Activated CD4-positive, alpha-beta T cell treated with anti-CD3 and anti-CD28 coated beads, Interleukin-2, amount 50 U/mL, for 4 hours (primary cell): ENCODE measurements at regions not wholly inside any gene's neighbourhood (a gene's known extent, or its start where the extent isn't known, plus 50 kb on each side); places are given as distances from the start of the nearest gene placed in this dataset.

Experiments
- DNase-seq, 2 experiments: peaks; one replicate each; pipeline ENCODE4 v3.0.0-alpha.2; 2020

- DNase-seq: no peak
These were observed 736.6 kb upstream of the GCFC2 start for GRCh38 chr2:76447294-76447693.

DNA sequence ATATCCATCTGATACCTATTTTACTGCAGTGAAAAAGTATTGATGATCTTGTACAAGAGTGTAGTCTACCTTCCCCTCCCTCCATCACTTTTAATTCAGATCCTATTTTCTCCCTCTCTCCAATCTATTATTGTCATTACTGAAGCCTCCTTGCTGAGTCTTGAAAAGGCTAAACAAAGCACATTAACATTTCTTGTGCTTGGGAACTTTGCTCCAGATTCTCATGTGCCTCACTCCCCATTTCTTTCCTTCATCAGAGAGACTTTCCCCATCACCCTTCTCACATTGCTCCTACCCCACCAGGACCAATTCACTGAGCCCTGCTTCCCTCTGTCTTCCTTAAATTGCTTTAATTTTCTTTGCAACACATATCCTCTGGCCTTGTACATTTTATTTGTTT is 736.2 kb upstream of the GCFC2 start:
- DNase-seq: no peak

GRCh38 chr2:76445880-76446279 is 735.2 kb upstream of the GCFC2 start:
- DNase-seq: no peak

DNA sequence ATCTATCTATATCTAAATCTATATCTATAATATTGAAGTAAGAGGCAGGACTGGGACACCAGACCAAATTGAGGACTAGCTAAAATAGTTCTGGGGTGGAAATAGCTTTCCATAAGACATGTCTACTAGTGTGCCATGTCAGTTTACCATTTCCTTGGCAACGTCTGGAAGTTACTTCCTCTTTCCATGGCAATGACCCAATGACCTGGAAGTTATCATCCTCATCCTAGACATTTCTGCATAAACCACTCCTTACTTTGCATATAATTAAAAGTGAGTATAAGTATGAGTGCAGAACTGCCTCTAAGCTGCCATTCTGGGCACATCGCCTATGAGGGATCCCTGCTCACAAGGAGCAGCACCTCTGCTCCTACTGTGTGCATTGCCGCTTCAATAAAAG is 734.0 kb upstream of the GCFC2 start:
- DNase-seq: no peak

- no peak for DNase-seq
These were observed 726.8 kb upstream of the GCFC2 start for GRCh38 chr2:76437564-76437963.

DNA sequence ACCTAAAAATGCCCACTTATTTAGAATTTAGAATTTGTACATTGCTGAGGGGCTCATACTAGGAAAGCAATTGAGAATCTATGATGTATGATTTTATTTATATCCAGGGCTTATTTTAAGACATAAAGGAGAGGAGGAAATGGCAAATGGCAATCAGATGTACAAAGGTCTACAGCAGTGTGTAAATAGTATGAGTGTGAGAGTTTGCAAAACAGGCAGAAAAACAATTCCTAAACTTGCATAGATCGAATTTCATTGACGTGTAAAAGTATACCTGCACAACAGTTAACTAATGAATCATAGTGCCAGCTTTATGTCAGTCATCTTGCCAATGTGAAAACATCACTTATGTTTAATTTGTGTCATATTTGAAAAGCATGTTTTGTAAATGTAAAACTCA is 718.7 kb upstream of the GCFC2 start:
- no peak for DNase-seq

- DNase-seq: no peak
These were observed 716.7 kb upstream of the GCFC2 start for GRCh38 chr2:76427452-76427851.

DNA sequence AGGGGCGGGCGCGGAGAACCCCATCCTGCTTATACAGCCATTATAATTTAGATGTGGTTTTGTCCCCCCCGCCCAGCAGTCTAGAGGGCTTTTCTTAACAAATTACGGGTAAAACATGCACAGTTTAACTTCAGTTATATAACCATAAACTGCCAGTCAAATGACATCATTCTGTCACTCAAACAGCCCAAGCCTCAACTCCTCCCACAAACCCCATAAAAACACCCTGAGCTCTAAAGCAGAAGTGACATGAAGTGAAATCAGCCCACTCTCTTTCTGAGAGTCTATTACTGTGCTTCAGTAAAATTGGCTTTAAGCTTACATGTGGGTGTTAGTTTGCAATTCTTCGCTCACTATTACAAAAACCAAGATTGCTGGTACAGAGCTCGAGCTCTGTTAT is 705.1 kb upstream of the GCFC2 start:
- DNase-seq: no peak

DNA sequence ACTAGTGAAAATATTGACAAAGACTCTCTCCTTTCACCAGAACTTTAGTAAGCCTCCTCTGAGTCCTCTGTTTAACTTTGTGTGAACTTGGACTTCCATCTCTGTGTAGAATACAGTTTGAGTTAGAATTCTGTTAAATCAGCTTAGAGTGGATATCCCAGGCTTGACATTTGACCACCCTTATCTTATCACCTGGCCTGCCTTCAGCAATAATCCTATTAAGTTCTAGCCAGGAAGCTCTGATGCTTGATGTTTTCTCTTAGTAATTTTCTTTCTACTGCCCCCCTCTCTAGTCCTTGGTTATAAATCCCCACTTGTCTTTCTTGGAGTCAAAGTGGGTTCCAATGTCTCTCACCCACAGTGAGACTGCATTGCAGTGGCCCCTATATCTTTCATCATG is 702.7 kb upstream of the GCFC2 start:
- DNase-seq: no peak

- DNase-seq: no peak
These were observed 695.6 kb upstream of the GCFC2 start for GRCh38 chr2:76406134-76406855.

DNA sequence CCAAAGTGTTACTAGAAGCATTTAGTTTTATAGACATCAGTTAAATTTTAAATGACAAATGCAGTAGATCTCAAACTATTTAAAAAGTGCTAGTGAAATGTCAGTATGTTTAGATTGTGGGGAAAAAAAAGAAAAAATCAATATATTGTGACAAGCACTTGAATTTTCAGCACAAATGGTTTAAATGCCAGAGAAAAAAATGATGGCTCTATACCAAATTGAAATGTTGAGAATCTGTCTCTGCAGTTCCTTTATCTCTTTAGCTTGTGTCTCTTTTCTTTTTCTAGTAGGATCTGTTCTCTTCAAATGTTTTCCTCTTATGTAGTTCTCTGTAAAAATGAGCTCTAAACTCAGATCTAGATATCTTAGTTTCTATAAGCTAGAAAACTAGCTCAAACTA is 682.6 kb upstream of the GCFC2 start:
- DNase-seq: no peak

DNA sequence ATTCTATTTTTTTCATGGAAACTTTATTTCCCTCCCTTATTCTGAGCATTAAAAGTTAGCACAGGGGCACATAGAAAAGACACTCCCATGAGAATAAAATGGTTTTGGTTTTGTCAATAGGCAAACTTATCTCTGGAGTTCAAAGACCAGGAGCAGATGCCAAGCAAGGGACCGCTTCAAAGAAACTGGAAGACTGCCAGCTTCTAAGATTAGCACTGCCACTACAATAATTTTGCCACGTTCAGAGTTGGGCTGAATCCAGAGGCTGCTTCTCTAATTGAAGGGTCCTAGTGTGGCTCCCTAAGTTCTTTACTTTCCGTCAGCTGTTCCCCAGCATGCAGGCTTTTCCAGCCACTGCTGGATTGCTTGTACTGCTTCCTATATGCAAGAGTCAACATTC is 681.0 kb upstream of the GCFC2 start:
- no peak for DNase-seq

- no peak for DNase-seq
These were observed 676.6 kb upstream of the GCFC2 start for GRCh38 chr2:76387294-76387693.

- DNase-seq: no peak
These were observed 675.2 kb upstream of the GCFC2 start for GRCh38 chr2:76385943-76386342.

- DNase-seq: no peak
These were observed 670.9 kb upstream of the GCFC2 start for GRCh38 chr2:76381624-76382023.

GRCh38 chr2:76378140-76378539 is 667.4 kb upstream of the GCFC2 start:
- no peak for DNase-seq

DNA sequence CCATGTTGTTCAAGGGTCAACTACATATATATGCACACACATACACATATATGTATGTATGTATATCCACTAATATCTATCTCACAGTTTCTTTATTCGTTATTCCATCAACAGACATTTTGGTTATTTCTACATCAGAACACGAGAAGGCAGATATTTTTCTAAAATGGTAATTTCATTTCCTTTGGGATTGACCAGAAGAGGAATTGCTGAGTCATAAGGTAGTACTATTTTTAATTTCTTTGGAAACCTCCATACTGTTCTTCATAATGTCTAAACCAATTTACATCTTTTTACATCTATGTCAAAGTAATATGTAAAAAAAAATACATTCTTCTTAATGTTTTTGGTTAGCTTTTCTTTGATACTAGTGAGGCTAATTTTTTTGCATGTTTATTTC is 630.7 kb upstream of the GCFC2 start:
- DNase-seq: no peak

- DNase-seq: no peak
These were observed 622.2 kb upstream of the GCFC2 start for GRCh38 chr2:76332871-76333270.

GRCh38 chr2:76330865-76331264 is 620.1 kb upstream of the GCFC2 start:
- DNase-seq: no peak

DNA sequence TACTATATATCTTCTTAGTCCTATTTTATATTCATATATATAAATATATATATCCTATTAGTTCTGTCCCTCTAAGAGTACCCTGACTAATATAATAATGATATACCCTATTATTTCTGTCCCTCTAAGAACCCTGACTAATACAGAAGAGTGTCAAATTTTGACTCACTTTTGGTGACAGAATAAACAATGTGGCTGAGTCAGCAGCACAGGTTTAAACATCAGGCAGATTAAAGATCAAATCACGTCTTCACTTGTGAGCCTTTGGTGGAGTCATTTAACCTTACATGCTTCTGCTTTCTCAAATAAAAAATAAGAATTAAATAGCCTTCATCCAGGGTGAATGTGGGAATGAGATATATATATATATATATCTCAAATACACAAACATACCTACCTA is 615.9 kb upstream of the GCFC2 start:
- DNase-seq: no peak

GRCh38 chr2:76323381-76323780 is 612.7 kb upstream of the GCFC2 start:
- no peak for DNase-seq

GRCh38 chr2:76320716-76321115 is 610.0 kb upstream of the GCFC2 start:
- no peak for DNase-seq

GRCh38 chr2:76318848-76319360 is 608.2 kb upstream of the GCFC2 start:
- DNase-seq: no peak

DNA sequence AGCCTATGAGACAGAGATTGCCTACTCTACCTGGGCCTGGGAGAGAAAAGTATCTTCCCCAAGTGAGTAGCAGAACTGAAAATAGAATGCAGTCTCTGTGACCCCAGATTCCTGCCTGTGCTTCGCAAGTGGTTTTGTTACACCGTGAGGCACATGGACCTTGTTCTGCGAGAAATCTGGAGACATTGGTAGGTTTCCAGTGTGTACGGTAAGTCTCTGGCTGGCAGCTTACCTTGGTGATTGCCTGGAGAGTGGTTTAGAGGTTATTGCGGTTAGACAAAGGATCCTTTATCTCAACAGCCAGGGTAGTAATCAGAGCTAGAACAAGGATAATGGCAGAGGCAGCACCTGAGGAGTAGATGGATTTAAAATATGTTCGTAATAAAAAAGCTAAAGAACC is 606.0 kb upstream of the GCFC2 start:
- no peak for DNase-seq

GRCh38 chr2:76314271-76315020 is 603.7 kb upstream of the GCFC2 start:
- DNase-seq: no peak
